ENCODE measurements at regions not wholly inside any gene's neighbourhood (a gene's known extent, or its start where the extent isn't known, plus 50 kb on each side); places are given as distances from the start of the nearest gene placed in this dataset.
"Not testable (repeated sequence)": the region's sequence is repeated elsewhere in the genome, so short reads cannot be mapped to it uniquely, and the experiment has no call there.

DNA sequence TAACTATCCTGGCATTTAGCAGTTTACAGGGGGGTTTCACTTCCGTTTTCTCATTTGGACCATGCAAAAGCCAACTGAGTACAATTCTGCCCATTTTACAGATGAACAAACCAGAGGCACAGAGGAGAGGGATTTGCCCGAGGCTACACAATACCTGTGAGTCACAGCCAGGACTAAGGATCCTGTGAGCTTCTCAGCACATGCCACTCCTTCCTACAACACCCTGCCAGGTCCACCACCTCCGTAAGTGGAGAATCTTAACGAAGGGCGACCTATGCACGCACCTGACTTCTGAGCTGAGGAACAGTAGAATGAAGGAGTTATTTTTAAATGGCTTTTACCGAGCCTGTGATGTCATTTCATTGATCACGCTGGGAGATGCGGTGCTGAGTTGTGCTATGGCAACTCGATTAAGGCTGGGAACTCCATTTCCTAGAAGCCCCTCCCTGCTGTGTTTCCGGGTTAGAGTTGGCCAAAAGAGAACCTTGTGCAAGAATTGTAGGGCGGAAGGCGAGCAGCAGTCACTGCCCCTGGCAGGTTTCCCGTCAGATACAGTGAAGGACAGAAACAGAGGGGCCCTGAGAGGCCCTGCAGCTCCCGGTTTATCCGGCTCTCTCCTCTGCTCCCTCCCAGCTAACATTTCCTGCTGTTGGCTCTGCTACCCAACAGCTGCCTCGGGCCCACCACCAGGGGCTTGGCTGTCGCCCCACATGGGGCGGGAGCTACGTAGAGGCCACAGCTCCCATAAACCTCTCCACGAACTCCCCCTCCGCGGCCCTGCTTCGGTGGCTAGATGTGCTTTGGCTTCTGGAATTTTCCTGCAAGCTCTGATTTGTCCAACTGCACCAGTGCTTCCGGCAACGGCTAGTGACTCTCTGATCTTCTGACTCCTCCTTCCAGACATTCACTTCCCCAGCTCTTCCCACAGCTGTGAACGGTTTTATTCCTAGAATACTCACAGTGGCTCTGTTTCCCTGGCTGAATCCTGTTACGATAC, 75.1 kb upstream of the USP9X start:
- Mint-ChIP-seq H3K27me3 (peaks cover 19 to 47% (median 28%) of the 10 kb centered on the region in 3 donors), H3K36me3 (no peaks in the 10 kb centered on the region)

DNA sequence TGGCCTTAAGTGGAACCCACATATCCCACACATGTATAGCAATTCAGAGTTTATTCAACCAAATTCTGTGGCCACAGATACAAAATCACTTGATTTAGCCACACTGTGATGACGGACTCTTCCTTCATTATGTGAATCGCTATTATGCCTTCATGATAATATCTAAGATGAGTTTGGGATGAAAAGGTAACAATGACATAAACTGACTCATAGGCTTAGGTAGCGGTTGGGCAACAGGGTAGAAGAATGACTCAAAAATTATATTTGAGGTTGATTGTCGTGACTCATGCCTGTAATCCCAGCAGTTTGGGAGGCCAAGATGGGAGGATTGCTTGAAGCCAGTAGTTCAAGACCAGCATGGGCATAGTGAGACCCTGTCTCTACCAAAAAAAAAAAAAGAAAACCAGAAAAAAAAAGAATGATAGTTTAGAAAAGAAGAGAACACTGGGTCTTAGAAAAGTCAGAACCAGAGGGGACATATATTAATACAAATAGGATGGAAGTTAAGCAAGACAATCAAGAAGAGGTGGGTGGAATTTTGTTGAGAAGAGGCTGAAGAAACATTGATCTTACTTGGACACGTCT, 70.4 kb upstream of the USP9X start:
- peaks cover 0 to 3% (median 0%) of the 10 kb centered on the region in 7 donors for H3K9me3 Mint-ChIP-seq

More for the DNA sequence above, 75.1 kb upstream of the USP9X start:
- ATAC-seq (ENCODE audit: low read depth in 2 of 2): peak; percentile 81
- H3K4me1 Mint-ChIP-seq: peaks cover 13 to 16% (median 14%) of the 10 kb centered on the region in 3 donors
- DNase-seq: peak; percentile 39
- H3K9me3 Mint-ChIP-seq: no peaks in the 10 kb centered on the region
- peak overlapping the region; percentile 55 to 88 (median 80) for H3K4me3 Mint-ChIP-seq
- H3K27ac Mint-ChIP-seq: peak overlapping the region in 5 of 6 donors; percentile 27 to 83 (median 65)

DNA sequence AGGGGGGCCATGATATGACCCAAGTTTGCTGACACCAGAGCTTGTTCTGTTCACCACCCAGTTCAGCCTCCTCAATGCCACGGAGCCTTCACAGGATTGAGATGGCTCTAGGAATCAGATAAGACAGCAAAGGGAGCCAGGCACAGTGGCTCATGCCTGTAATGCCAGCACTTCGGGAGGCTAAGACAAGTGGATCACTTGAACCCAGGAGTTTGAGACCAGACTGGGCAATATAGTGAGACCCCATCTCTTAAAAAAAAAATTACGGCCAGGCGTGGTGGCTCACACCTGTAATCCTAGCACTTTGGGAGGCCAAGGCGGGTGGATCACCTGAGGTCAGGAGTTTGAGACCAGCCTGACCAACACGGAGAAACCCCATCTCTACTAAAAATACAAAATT, 67.5 kb upstream of the USP9X start:
- not testable (repeated sequence) for H3K9me3 Mint-ChIP-seq; H3K36me3 Mint-ChIP-seq; H3K4me3 Mint-ChIP-seq; DNase-seq; H3K4me1 Mint-ChIP-seq; ATAC-seq (ENCODE audit: low read depth in 2 of 2); H3K27ac Mint-ChIP-seq
- H3K27me3 Mint-ChIP-seq: peaks cover 0 to 21% (median 0%) of the 10 kb centered on the region in 3 donors

More for the DNA sequence above, 70.4 kb upstream of the USP9X start:
- ATAC-seq (ENCODE audit: low read depth in 2 of 2) (no peak), DNase-seq (no peak)
- peaks cover 4 to 7% (median 5%) of the 10 kb centered on the region in 3 donors for H3K4me1 Mint-ChIP-seq
- no peak overlapping the region for H3K4me3 Mint-ChIP-seq
- no peaks in the 10 kb centered on the region for H3K36me3 Mint-ChIP-seq
- peaks cover 2 to 30% (median 5%) of the 10 kb centered on the region in 3 donors for H3K27me3 Mint-ChIP-seq
- H3K27ac Mint-ChIP-seq: peak overlapping the region in 2 of 6 donors; percentile 8 to 74

DNA sequence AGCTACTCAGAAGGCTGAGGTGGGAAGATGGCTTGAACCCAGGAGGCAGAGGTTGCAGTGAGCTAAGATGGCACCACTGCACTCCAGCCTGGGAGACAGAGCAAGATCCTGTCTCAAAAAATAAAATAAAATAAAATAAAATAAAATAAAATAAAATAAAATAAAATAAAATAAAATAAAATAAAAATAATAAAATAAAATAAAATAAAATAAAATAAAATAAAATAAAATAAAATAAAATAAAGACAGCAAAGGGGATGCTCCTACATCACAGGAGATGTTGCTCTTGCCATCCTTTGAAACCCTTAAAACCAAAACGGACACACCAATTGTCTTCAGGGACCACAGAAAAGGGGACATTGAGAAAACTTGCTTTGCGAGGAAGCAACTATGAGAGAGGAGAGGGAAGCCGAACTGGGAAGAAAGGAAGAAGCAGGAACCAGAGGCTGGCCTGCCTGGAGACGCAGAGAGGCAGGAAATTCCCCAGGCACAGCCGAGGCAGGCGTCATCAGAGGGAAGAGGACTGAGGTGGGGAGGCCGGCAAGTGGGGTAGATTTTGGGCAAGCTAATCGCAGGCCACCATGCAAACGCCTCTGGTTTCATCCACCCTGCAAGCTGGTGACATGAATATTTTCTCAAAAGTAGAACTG, 66.7 kb upstream of the USP9X start:
- not testable (repeated sequence) for ATAC-seq (ENCODE audit: low read depth in 2 of 2); DNase-seq; H3K36me3 Mint-ChIP-seq; H3K4me3 Mint-ChIP-seq; H3K4me1 Mint-ChIP-seq; H3K9me3 Mint-ChIP-seq; H3K27ac Mint-ChIP-seq
- H3K27me3 Mint-ChIP-seq: peaks cover 0 to 21% (median 0%) of the 10 kb centered on the region in 3 donors

DNA sequence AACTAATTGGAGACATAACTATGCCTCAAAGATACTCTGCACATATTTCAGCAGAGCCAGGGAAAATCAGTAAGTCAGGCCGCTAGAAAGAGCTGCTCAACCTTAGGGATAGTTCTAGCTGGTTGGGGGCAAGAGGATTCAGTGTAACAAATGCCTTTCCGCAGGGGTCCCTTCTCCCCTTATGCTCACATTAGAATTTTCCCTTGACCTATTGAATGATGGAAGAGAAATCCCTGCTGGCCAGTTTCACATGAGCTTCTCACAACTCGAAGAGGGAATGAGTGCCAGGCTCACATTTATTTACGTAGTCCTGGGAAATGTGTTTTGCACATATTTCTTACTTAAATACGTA, 66.2 kb upstream of the USP9X start:
- no peak overlapping the region for H3K4me3 Mint-ChIP-seq
- DNase-seq (no peak), ATAC-seq (ENCODE audit: low read depth in 2 of 2) (no peak)
- H3K27me3 Mint-ChIP-seq: peaks cover 0 to 21% (median 0%) of the 10 kb centered on the region in 3 donors
- no peak overlapping the region for H3K27ac Mint-ChIP-seq
- no peaks in the 10 kb centered on the region for H3K36me3 Mint-ChIP-seq
- no peaks in the 10 kb centered on the region for H3K4me1 Mint-ChIP-seq
- H3K9me3 Mint-ChIP-seq: peaks cover 0 to 7% (median 3%) of the 10 kb centered on the region in 7 donors

DNA sequence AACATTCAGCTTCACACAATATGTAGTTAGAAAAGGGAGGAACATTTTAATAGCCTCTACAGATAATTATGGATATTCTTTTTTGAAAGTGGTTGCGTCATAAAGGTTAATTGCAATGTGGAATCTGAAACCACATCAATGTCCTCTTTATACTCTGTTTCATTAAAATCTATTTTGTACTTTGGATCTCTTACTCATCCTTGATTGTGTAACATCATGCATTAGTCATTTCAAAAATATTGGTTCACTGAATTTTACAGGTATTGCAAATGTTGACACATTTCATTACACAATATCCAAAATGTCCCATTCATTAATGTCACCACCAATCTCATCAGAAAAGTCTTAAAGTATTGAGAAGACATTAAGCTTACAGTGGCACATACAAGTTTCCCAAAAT, 62.7 kb upstream of the USP9X start:
- Mint-ChIP-seq H3K27me3 (peaks cover 0 to 16% (median 0%) of the 10 kb centered on the region in 3 donors), H3K9me3 (peaks cover 0 to 13% (median 4%) of the 10 kb centered on the region in 7 donors), H3K36me3 (no peaks in the 10 kb centered on the region), H3K4me3 (no peak overlapping the region), H3K27ac (no peak overlapping the region), H3K4me1 (no peaks in the 10 kb centered on the region)
- no peak for ATAC-seq (ENCODE audit: low read depth in 2 of 2)
- DNase-seq: no peak

DNA sequence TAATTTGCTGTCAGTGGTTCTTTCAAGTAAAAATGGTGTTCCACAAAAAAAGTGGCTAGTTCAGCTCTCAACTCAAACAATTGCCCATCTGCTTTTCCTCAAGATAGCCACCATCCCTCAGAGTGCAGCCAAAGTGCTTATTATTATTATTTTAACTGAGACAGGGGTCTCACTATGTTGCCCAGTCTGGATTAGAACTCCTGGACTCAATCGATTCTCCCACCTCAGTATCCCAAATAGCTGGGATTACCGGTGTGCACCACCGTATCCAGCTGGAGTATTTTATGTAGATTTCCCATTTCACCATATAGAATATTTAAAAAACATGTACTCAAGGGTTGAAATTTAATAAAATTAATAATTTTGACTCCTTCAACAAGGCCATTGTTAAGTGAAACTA, 62.1 kb upstream of the USP9X start:
- H3K36me3 Mint-ChIP-seq: no peaks in the 10 kb centered on the region
- peaks cover 0 to 13% (median 4%) of the 10 kb centered on the region in 7 donors for H3K9me3 Mint-ChIP-seq
- H3K27ac Mint-ChIP-seq: no peak overlapping the region
- H3K4me3 Mint-ChIP-seq: peak overlapping the region in 1 of 8 donors; percentile 33
- DNase-seq: no peak
- ATAC-seq (ENCODE audit: low read depth in 2 of 2): no peak
- H3K4me1 Mint-ChIP-seq: no peaks in the 10 kb centered on the region
- peaks cover 0 to 16% (median 0%) of the 10 kb centered on the region in 3 donors for H3K27me3 Mint-ChIP-seq

DNA sequence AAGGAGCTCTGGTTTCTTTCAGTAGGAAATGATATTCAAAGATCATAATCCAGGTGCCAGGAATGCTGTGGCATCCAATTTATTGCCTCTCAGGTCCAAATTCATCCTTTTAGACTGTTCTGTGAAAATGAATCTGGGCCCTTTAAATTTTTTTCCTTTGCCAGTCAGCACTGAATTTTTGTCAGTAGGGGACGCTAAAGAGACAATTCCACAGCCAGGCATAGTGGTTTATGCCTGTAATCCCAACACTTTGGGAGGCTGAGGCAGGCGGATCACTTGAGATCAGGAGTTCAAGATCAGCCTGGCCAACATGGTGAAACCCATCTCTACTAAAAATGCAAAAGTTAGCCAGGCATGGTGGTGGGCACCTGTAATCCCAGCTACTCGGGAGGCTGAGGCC, 60.9 kb upstream of the USP9X start:
- not testable (repeated sequence) for DNase-seq; H3K27me3 Mint-ChIP-seq; ATAC-seq (ENCODE audit: low read depth in 2 of 2); H3K36me3 Mint-ChIP-seq; H3K4me3 Mint-ChIP-seq; H3K4me1 Mint-ChIP-seq
- peak overlapping the region in 1 of 6 donors; percentile 51 for H3K27ac Mint-ChIP-seq
- H3K9me3 Mint-ChIP-seq: peaks cover 0 to 13% (median 4%) of the 10 kb centered on the region in 7 donors

DNA sequence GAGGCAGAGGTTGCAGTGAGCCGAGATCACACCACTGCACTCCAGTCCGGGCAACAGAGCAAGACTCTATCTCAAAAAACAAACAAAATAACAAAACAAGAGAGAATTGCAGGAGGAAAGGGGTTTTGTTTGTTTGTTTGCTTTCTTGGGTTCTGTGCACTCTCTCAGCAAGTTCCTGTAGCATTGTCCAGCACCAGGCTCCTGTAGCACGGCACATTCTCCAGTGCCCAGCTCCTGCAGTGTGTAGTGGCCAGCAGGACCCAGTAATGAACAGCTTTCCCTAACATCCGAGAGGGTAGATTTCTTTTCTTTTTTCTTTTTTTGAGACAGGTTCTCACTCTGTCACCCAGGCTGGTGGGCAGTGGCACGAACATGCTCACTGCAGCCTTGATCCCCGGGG, 60.5 kb upstream of the USP9X start:
- Mint-ChIP-seq H3K27ac (peak overlapping the region in 1 of 6 donors; percentile 51), H3K9me3 (peaks cover 0 to 13% (median 4%) of the 10 kb centered on the region in 7 donors), H3K27me3 (no peaks in the 10 kb centered on the region), H3K36me3 (no peaks in the 10 kb centered on the region), H3K4me1 (no peaks in the 10 kb centered on the region), H3K4me3 (no peak overlapping the region)
- DNase-seq: no peak
- no peak for ATAC-seq (ENCODE audit: low read depth in 2 of 2)

DNA sequence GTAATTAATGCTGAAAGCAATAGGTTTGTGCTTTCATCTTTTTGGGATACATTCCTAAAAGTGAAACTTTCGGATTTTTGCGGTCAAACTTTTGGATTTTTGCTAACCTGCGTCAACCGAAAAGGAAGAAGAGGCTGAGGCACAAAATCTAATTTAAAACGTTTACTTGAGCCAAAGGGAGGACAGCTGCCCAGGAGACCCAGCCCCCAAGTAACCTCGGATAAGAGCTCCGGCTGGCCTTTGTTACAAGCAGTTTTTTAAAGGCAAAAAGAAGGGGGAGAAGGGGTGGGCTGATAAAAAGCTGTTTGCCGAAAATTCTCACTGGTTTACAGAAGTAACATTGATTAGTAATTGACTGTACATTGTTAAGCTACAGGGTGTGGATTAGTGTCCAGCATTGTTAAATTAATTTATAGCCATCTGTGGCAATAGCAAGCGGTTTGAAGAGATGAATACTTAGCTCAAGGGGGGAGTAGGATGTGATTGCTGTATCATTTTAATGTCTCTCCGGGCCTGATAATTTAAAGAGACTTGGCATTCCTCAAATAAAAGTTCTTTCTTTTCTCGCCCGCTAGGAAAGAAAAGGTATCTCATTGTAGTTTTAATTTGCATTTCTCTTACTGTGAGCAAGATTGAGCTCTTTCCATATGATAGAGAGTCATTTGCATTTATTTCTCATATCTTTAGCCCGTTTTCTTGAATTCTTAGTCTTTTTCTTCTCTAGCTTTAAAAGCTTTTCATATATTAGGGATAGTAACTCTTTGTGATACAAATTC, 59.1 kb upstream of the USP9X start:
- Mint-ChIP-seq H3K9me3 (peaks cover 0 to 13% (median 4%) of the 10 kb centered on the region in 7 donors), H3K27me3 (peaks cover 0 to 4% (median under 1%) of the 10 kb centered on the region in 3 donors), H3K4me3 (no peak overlapping the region), H3K27ac (no peak overlapping the region), H3K4me1 (no peaks in the 10 kb centered on the region), H3K36me3 (no peaks in the 10 kb centered on the region)
- ATAC-seq (ENCODE audit: low read depth in 2 of 2): no peak
- DNase-seq: no peak

DNA sequence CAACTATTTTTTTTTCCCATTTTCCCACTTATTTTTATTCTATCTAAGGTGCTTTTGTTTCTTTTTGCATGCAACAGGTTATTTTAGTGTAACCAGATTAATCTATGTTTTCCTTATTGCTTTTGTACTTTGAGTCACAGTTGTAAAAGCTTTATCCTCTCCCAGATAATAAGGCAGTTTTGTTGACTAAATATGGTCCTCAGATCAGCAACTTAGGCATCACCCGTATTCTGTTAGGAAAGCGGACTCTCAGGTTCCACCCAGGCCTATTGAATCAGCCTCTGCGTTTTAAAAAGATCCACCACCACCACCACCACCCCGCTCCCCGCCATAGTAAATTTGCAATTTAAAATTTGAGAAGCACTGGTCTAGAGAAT, 58.6 kb upstream of the USP9X start:
- Mint-ChIP-seq H3K4me3 (no peak overlapping the region), H3K4me1 (no peaks in the 10 kb centered on the region), H3K27me3 (peaks cover 0 to 6% (median 4%) of the 10 kb centered on the region in 3 donors), H3K27ac (no peak overlapping the region), H3K36me3 (no peaks in the 10 kb centered on the region), H3K9me3 (peaks cover 0 to 13% (median 7%) of the 10 kb centered on the region in 7 donors)
- DNase-seq (no peak), ATAC-seq (ENCODE audit: low read depth in 2 of 2) (no peak)

DNA sequence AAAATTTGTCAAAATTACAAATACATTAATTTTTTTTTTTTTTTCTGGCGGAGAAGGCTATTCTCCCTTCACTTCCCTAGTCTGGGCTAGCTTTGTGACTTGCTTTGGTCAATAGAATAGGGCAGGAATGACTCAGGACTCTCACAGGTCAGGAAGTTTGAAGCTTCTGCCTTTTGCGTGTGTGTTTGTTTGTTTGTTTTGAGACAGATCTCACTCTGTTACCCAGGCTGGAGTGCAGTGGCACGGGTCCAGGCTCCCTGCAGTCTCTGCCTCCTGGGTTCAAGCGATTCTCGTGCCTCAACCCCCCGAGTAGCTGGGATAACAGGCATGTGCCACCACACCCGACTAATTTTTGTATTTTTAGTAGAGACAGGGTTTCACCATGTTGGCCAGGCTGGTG, 55.9 kb upstream of the USP9X start:
- no peaks in the 10 kb centered on the region for H3K4me1 Mint-ChIP-seq
- H3K9me3 Mint-ChIP-seq: peaks cover 0 to 13% (median 4%) of the 10 kb centered on the region in 7 donors
- no peak overlapping the region for H3K27ac Mint-ChIP-seq
- no peaks in the 10 kb centered on the region for H3K36me3 Mint-ChIP-seq
- no peak for DNase-seq
- ATAC-seq (ENCODE audit: low read depth in 2 of 2): no peak
- no peak overlapping the region for H3K4me3 Mint-ChIP-seq
- H3K27me3 Mint-ChIP-seq: peaks cover 0 to 15% (median 4%) of the 10 kb centered on the region in 3 donors
